GM19397 (cell line): ENCODE measurements at regions not wholly inside any gene's neighbourhood (a gene's known extent, or its start where the extent isn't known, plus 50 kb on each side); places are given as distances from the start of the nearest gene placed in this dataset.

Experiments used
- ATAC-seq: cut with Tn5 transposase; IDR thresholded peaks from one replicate; pipeline ENCODE4 v1.9.1; 2021; ENCODE audit warnings: mild to moderate bottlenecking, moderate library complexity; ENCODE audit not compliant: unreplicated experiment

- no peak for ATAC-seq
Observed at GRCh38 chr3:151935446-151935845, 62.0 kb downstream of the SUCNR1 start.

DNA sequence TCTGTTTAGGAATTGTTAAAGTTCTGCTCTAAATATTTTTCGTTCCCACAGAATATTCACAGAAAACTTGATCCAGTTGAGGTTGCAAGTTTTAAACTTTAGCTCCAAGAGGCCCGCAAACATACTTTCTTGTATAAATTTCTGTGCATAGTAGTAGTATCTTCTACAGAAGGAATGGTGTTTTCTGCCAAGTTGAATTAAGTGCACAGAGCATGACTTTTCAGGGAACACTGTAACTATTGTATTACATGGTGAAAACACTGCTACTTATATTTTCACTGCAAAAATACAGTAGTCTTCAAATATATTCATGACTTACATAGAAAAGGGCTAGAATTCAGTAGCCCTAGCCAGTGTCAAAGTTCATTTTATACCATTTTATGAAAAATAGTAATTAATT lies 67.0 kb downstream of the SUCNR1 start:
- no peak for ATAC-seq

DNA sequence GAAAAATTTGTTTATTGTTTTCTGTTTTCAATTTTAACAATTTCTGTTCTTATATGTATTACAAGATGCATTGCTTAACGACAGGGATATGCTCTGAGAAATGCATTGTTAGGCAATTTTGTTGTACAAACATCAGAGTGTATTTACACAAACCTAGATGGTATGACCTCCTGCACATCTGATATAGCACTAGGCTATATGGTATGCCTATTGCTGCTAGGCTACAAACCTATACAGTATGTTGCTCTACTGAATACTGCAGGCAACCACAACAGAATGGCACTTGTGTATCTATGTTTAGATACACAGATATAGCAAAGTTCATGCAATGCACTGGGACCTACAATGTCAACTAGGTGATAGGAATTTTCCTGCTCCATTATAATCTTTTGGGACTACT lies 70.1 kb downstream of the SUCNR1 start:
- ATAC-seq, result no peak

DNA sequence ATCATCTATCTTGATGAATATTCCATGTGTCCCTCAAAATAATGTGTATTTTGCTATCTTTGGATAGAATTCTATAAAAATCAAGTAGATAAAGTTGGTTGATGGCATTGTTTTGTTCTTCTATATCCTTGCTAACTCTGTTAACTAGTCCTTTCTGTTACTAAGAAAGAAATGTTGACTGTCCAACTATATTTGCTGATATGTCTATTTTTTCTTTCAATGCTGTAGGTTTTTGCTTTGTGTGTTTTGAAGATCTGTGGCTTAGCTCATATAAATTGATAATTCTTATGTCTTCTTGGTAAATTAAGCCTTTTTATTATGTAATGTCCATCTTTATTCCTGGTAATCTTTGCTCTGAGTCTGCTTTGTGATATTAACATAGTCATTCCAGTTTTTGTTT lies 70.9 kb downstream of the SUCNR1 start:
- ATAC-seq, result no peak

DNA sequence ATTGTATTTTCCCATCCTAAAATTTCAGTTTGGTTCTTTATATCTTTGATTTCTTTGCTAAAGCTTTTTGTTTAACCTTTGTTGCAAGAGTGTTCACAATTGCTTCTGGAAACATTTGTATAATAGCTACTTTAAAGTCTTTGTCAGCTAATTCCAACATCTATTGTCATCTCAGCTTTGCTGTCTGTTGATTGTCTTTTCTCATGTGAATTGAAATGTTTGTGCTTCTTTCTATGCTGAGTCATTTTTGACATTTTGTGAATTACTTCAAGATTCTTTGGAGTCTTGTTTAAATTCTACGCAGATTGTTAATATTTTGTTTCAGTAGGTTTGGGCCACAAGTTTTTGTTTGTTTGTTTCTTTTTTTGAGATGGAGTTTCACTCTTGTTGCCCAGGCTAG lies 73.2 kb downstream of the SUCNR1 start:
- ATAC-seq, result no peak

DNA sequence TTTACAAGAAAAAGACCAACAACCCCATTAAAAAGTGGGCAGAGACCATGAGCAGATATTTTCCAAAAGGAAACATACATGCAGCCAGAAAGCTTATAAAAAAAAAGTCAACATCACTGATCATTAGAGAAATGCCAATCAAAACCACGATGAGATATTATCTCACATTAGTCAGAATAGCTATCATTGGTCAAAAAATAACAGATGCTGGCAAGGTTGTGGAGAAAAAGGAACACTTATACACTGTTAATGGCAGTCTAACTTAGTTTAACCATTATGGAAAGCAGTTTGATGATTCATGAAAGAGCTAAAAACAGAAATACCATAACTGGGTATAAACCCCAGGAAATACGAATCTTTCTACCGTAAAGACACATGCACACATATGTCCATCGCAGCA lies 76.3 kb downstream of the SUCNR1 start:
- ATAC-seq, result no peak

DNA sequence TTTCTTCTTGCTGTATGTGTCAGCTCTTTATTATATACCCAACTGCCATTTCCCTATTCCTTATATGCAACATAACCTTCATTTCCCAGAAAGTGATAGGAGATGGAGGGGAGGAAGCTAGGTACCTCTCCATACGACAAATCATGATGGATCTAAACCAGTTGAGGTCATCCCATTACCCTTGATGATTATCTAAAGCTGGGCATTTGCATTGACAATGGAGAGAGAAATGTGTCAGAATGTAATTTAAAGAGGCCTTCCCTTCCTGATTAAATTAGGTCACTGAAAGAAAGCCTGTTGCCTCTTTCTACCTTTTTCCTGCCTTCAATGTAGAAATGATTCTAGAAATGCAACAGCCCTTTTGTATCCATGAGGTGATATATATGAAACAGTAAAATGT lies 81.9 kb downstream of the SUCNR1 start:
- ATAC-seq, result no peak

DNA sequence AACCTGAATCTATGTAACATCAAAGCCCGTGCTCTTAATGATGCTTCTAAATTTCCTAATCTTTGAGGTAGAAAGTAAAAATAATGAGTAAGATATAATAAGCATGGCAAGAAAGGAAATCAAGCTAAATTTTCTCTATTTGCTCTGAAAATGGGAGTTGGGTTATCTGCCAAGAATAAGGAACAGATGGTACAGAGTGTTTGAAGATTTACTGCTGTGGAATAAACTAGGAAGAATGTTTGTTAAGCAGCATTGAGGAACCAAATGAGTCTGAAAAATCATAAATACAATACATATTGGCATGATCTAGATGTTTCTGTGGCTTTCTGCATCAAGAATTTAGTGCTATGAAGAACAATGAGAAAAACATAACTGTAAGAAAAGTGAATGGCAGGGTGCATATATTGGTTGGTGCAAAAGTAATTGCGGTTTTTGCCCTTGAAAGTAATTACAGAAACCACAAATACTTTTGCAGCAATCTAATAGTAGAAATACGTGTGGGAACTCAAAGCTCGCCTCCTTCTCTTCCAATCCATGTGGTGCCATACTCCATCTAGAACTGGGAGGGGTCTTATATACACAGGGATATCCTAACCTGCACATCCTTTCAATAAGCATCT lies 87.6 kb downstream of the SUCNR1 start:
- no peak for ATAC-seq

DNA sequence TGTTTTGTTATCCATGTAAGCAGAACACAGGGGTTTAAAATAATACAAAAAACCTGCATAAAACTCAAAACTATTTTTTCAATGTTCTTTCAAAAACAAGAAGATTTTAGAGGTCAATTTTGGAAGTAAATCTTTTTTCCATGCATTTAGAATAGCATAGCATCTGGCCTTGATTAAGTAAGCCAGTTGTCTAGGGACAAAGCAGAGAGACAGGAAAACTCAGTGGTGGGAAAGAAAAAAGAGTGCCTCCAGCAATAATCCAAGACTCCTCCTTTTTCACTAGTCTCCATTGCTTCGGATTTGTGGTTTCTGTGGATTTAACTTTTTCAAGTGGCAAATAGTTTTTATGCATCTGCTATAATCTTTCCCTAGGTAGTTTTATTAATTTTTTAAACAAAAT lies 88.9 kb downstream of the SUCNR1 start:
- ATAC-seq, result no peak

GRCh38 chr3:151962912-151963311 lies 89.5 kb downstream of the SUCNR1 start:
- ATAC-seq, result no peak

- no peak for ATAC-seq
Observed at GRCh38 chr3:151964743-151965142, 91.3 kb downstream of the SUCNR1 start.

- no peak for ATAC-seq
Observed at GRCh38 chr3:151969026-151969642, 95.7 kb downstream of the SUCNR1 start.

- no peak for ATAC-seq
Observed at GRCh38 chr3:151971814-151972579, 98.6 kb downstream of the SUCNR1 start.

GRCh38 chr3:151974067-151974466 lies 100.6 kb downstream of the SUCNR1 start:
- no peak for ATAC-seq

DNA sequence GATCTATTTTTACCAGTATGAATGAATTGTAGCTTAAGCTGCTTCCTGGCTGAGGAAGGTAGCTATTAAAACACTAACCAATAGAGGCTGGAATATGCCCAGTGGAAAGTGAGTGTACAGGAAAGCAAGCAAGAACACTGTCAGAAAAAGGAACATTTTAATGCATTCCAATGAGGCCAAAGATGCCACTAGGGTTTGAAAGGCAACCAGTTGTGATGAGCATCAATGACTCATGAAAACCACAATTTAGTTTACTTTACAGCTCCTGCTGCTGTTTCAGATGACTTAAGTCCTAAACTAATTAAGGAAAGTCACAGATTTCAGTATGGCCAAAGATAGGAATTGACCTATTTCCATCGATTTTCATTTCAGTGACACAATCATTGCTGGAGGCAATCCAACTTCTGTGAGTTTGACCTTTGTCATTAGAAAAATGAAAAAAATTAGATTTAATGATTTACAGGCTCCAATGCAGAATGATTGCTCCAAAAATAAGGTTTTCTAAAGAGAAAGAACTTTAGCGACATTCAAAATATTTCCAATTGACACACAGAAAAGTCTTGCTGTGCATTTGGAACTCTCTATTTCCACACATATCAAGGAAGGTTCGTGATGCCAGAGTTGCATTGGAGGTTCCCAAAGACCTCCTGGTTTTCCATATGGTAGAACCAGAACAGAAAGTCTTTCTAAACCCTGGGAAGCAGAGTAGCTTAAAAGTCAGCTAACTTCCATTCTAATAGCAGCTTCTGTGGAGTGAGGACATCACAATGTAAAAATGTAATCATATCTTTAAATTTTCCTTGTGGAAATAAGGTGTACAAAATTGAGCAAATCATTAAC lies 103.0 kb downstream of the SUCNR1 start:
- no peak for ATAC-seq

- ATAC-seq, result no peak
Observed at GRCh38 chr3:151979906-151980305, 106.5 kb downstream of the SUCNR1 start.

DNA sequence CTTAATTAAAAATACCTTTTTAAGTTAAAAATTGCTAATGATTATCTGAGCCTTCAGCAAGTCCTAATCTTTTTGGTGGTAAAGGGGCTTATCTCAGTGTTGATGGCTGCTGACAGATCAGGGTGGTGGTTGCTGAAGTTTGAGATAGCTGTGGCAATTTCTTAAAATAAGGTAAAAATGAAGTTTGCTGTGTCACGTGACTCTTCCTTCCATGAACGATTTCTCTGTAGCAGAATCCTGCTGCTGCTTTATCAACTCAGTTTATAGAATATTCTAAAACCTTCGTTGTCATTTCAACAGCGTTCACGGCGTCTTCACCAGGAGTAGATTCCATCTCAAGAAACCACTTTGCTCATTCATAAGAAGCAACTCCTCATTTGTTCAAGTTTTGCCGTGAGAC lies 110.1 kb downstream of the SUCNR1 start:
- ATAC-seq, result no peak

- ATAC-seq, result no peak
Observed at GRCh38 chr3:151985787-151986430, 112.5 kb downstream of the SUCNR1 start.

DNA sequence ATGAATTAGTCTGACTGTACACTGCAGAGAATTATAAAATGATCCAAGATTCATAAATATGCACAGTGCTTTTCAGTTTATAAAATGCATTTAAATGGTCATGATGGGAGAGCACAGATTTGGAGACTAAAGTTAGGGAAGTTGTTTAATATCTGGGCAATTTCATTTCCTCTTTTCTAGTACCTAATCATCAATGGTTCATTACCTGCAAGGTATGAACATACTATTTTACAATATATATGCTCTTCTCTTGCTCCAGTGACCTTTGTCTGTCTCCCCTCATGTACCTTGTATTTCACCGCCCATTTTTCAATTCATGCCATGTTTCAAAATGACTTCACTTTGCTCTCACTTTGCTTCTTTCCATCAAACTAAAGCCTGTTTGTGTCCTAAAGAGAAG lies 114.5 kb downstream of the SUCNR1 start:
- no peak for ATAC-seq

DNA sequence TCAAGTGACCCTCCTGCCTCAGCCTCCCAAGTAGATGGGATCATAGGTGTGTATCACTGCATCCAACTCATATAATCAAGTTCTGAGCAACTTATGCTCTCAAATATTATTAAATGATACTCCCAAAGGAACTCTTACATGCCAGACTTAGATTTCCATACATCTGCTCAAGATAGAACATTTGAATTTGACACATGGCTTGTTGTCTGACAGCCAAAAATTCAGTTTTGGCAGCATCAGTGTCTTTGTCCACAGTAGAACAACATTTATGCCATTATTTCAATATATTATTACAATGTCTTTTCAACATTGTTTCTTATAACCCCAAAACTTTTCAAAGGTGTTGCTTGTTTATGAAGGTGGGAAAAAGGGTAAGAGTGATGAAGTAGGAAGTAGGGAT lies 116.2 kb downstream of the SUCNR1 start:
- ATAC-seq, result no peak
